Activated CD8-positive, alpha-beta memory T cell treated with anti-CD3 and anti-CD28 coated beads for 36 hours (primary cell): ENCODE measurements at regions not wholly inside any gene's neighbourhood (a gene's known extent, or its start where the extent isn't known, plus 50 kb on each side); places are given as distances from the start of the nearest gene placed in this dataset.
"Not testable (repeated sequence)": the region's sequence is repeated elsewhere in the genome, so short reads cannot be mapped to it uniquely, and the experiment has no call there.

Experiments
- CTCF ChIA-PET: fragments of 350-600 bp; sonication (Branson Sonifier 250); formaldehyde crosslinking; loops from one replicate; lab custom pipeline; 2021; ENCODE audit warnings: antibody characterized with exemption; lab: Charles Lee
- POLR2A ChIA-PET: fragments of 350-600 bp; sonication (Branson Sonifier 250); formaldehyde crosslinking; loops from one replicate; lab custom pipeline; 2021; ENCODE audit warnings: antibody characterized with exemption; lab: Charles Lee

DNA sequence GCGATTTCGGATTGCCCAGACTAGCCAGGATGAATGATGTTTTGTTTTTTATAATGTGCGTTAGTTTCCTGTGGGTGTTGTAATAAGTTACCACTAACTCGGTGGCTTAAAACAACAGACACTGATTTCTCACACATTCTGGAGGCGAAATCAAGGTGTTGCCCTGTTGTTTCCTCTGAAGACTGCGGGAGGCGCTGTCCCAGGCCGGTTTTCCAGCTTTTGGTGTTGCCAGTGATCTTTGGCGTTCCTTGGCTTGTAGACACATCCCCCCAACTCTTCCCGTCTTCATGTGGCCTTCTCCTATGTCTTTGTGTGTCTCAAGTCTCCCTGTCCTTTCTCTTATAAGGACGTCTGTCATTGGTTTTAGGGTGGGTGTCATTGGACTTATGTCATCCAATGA lies 267.7 kb downstream of the AACS start:
- POLR2A ChIA-PET: no interaction called here

DNA sequence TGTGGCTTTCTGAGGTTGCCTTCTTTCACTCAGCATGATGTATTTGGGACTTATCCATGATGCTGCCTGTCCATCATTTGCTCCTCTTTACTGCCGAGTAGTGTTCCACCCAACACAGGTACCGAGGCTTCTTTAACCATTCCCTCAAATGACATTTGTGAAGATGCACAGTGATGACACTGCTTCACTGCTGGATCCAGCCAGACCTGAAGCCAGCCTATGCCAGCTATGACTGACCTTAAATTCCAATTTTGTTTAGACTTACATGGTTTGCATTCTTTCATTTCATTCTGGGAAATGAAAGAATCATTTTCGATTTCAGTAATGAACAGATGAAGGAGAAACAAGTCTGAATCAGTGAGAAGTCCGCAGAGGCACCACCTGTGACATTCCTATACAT lies 271.0 kb downstream of the AACS start:
- ChIA-PET POLR2A (no interaction called here), CTCF (no interaction called here)

More for the DNA sequence above, 267.7 kb downstream of the AACS start:
- CTCF ChIA-PET: no interaction called here

DNA sequence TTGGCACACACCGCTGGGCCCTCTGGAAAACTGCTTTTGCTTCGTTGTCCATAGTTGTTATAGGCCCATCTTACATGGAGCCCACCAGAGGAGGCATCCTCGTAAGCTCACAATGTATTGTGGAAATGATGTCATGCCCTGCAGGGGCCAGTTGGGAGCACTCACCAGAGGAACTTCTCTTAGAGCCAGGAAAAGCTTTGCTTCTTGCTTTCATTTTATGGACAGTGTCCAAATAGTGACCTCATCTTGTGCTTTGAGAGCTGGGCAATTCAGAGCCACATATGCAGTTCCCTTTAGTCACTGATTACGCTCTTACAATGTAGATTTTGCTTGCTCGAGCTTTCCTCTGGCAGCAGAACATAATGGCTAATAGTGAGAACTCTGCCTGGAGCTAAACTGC lies 275.6 kb downstream of the AACS start:
- ChIA-PET POLR2A (no interaction called here), CTCF (no interaction called here)

DNA sequence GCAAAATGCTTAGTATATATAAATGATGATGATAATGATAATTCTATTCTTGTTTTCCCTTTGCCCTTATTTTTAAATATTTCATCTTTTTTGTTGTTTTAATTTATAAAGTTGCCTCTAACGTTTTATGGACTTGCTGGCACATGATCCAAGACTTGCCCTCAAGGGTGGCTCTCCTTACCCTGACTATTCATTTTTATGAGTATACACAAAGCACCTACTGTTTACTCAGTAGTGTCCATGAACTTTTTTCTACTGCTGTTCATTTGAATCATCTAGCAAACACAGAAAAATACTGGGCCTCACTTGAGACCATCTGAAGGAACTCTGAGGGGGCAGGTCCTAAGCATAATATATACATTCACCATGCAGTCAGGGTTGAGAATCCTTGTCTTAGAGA lies 276.2 kb downstream of the AACS start:
- CTCF ChIA-PET: no interaction called here
- POLR2A ChIA-PET: no interaction called here

DNA sequence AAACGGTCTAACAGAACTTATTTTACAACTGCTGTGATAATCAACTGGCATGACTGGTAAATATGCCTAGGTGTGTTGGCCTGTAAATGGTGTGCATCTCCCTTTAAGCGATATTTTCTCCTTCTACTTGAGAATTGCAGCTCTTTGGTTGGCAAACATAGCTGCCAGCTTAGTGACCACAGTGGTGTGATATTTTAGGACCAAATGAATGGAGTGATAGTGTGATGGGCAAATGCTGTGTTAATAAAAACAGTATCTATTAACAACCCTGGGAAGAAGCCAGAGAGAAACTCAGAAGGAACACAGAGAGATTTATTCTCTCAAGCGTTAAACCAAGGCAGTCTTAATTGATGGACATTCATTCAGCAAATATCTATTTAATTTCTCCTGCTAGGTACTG lies 278.4 kb downstream of the AACS start:
- CTCF ChIA-PET: no interaction called here

DNA sequence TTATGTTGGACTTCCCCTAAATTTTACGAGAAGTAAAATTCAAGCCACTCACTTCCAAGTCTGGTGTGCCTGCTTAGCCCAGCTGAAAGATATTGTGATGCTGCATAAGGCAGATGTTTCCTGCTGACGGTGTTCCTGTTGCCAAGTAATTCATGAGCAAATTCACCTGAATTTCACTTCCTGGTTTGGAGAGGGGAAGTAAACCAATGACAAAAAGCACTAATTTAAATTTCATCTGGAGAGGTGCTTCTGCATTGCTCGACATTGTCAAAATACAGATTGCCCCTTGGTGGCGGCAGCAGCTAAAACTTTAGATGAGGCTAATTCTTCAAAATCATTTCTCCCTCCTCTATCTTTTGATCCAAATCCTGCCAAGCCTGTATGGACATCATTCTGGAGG lies 281.1 kb downstream of the AACS start:
- POLR2A ChIA-PET: no interaction called here
- CTCF ChIA-PET: no interaction called here

More for the DNA sequence above, 278.4 kb downstream of the AACS start:
- POLR2A ChIA-PET: no interaction called here

DNA sequence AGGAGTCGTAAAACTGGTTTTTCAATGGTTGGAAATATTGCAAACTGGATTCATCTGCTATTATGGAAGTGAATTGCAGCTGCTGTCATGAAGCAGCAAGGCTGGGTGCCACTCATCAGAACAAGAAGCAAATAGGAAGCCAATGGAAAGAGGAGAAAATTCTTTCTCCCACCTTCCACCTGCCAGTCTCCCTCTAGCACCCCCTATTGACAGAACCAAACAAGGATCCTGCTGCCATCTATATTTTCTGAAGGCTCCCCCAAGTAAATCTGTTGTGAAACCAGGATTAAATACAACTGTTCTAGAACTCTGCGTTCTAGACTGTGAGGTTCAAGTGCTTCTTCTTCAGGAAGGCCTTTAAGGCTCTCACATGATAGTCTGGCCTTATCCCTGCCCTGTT lies 286.6 kb downstream of the AACS start:
- POLR2A ChIA-PET: no interaction called here
- CTCF ChIA-PET: no interaction called here

DNA sequence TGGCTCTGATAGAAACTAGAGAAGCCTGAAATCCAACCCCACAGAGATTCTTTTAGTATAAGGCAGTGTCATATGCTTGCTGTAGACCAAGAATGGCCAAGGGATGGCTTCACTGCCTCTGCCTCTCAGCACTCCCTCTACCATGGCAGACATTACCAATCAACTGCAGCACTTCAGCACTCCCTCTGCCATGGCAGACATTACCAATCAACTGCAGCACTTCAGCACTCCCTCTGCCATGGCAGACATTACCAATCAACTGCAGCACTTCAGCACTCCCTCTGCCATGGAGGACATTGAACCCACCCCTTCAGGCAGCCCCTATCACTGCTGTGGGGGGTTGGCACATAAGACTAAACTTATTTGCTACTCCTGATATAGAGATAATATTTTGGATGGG lies 287.8 kb downstream of the AACS start:
- CTCF ChIA-PET, POLR2A ChIA-PET: not testable (repeated sequence)

DNA sequence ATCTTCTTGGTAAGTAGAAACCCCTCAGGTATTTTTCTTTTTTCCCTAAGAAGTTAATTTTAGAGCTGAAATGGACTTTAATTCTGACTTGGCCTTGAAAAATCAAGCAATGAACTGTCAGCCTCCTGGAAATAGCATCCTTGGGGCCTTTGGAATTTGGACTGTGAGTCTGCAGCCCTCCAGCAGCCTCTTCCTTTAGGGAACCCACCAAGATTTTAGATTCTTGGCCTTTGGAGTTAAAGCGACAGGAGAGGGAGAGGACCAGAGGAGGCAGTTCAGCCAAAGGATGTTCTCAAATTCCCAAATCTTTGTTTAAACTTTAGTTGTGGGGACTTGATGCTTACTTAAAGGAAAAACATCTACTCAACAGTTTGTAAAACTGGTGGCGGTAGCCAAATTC lies 288.6 kb downstream of the AACS start:
- CTCF ChIA-PET: no interaction called here
- POLR2A ChIA-PET: no interaction called here

DNA sequence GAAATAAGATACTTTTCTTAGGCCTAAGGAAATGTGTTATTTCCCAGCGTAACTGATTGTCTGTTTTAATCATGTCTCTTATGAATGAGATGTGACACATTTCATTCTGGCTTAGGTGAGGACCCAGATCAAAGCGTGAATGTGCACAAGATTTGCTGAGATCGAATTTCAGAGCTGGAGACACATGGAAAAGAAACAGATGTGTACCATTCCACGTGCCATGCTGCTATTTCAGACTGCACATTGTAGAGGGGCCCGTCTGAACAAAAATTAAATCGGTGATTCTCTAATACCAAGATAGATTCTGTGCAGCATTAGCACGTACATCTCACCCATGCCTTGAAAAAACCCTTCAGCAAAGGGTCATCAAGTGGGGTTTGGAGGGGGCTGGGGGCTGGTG lies 290.4 kb downstream of the AACS start:
- CTCF ChIA-PET: interaction anchor here (0.6 kb wide), 1 partner anchor 1520 kb away, joined by 3 read pairs; no protein-coding TSS in a partner anchor
- POLR2A ChIA-PET: no interaction called here

DNA sequence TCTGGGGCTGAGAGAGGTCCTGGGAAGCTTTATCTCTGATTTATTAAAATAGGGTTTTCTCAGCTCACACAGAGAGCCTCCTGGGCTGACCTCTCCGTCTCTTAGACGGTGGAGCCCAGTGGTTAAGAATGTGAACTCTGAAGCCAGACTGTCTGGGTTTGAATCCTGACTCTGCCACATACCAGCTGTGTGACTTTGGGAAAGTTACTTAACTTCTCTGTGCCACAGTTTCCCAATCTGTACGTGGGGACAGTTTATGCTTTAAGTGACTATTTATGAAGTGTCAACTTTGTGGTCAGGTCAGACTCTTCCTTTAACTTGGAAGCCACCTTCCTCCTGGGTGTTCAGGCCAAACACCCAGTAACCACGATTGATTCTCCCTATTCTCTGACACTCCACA lies 290.9 kb downstream of the AACS start:
- ChIA-PET POLR2A (no interaction called here), CTCF (no interaction called here)

DNA sequence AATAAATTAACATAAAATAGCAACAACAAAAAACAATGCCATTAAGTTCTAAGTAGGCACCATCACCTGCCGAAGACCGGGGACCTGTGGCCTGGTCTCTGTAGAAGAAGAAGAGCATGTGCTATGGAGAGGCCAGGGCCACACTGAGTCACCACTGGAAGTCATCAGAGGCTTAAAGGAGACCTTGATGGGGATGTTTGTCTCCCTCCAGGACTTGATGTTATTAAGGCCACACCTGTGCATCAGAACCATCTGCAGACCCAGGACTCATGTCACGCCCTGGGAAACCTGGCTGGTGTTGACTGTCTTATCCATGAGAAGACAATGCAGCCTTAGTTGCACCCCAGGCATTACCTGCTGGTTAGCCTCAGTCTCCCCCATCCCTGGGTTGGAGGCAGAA lies 292.3 kb downstream of the AACS start:
- CTCF ChIA-PET: no interaction called here

DNA sequence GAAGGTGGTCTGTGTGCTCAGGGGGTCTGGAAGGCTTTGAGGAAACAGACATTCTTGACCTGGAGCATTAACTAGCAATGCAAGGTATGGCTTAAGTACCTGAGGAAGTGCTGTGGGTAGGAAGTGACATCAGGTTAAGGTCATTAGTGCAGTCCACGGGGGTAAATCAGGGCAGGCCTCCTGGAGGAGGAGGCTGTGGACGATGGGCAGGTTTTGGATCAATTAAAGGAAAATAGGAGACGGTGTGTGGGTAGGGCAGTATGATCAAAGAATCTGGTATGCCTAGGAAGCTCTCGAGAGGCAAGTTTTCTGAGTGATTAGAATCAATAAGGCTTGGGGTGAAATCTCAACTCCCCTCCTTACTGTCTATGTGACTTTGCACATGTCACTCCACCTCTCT lies 295.3 kb downstream of the AACS start:
- CTCF ChIA-PET: no interaction called here
- POLR2A ChIA-PET: no interaction called here

More for the DNA sequence above, 292.3 kb downstream of the AACS start:
- POLR2A ChIA-PET: no interaction called here

DNA sequence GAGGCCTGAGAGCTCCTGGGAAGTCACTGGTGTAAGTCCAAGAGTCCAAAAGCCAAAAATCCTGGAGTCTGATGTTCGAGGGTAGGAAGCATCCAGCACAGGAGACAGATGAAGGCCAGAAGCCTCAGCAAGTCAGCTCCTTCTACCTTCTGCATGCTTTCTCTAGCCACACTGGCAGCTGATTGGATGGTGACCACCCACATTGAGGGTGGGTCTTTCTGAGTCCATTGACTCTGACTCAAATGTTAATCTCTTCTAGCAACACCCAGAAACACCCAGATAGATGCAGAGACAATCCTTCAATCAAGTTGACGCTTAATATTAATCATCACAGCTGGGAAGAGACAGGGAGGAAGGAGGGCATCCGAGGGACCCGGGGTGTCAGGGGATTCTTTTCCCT lies 305.8 kb downstream of the AACS start:
- ChIA-PET CTCF (no interaction called here), POLR2A (no interaction called here)

DNA sequence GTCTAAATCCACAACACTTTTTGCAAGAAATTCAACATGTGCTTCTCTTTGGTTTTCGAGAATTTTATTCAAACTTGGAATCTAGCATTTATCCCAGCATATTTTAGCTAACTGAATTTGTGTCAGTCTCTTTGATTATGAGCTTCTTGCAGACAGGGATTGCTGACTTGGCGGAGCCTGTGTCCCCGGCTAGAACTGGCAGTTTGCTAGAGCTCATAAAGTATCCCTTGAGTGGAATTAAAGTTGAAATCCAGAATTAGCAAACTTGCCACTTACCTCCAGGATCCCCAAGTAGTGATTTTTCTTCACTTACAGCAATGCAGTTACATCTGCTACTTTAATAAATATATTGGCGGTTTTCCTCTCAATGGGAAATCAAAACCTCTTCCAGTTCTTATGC lies 306.9 kb downstream of the AACS start:
- ChIA-PET POLR2A (no interaction called here), CTCF (no interaction called here)

DNA sequence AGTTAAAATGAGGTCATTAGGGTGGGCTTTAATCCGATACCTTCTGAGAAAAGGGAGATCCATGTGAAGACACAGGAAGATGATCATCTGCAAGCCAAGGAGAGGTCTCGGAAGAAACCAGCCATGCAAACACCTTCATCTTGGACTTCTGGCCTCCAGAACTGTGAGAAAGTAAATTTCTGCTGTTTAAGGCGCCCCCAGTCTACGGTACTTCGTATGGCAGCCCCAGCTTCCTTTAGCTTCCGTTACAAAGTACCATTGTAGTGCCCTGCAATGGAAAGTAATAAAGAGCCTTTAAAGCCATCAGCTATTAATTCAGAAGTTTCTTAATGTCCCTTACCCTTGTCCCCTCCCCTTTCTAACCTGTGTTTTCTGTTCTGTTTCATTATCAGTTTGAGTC lies 308.1 kb downstream of the AACS start:
- POLR2A ChIA-PET: no interaction called here
- CTCF ChIA-PET: no interaction called here

DNA sequence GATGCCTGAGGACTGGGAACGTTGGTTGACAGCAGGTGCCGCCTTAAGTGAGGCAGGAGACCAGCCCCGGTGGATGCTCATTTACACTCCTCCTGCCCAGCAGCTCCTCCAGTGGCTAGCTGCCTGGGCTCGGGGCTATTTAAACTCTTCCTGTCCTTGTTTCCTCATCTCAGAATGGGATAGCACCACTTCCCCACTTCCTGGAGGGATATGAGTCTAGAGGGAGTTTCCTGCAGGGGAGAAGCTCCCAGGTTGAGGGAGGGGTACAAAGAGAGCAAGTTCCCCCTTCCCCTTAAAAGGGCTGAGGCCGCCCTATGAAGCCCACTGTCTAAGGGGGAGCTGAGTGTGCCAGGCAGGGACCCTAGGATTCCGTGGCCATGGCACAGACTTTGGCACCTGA lies 311.2 kb downstream of the AACS start:
- POLR2A ChIA-PET: no interaction called here

DNA sequence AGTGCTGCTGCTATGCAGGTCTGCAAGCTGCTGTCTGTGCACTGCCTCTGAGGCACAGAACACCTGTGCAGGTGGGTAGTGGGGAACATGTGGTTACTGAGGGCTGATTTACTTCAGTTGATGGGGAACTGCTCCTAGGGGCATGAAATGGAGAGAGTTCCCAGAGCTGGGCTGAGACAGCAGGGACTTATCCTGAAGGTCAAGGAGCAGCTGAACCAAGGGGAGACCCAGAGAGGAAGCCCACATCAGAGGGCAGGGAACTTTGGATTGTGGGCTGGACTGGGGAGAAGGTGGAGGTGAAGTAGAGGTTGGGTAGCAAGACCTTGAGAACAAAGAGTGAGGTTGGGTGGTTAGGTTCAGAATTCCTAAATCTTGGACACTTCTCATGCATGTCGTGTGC lies 311.9 kb downstream of the AACS start:
- POLR2A ChIA-PET: no interaction called here
- CTCF ChIA-PET: interaction anchor here (1.0 kb wide), 1 partner anchor 194 kb away, joined by 3 read pairs; no protein-coding TSS in a partner anchor

More for the DNA sequence above, 311.2 kb downstream of the AACS start:
- CTCF ChIA-PET: no interaction called here

DNA sequence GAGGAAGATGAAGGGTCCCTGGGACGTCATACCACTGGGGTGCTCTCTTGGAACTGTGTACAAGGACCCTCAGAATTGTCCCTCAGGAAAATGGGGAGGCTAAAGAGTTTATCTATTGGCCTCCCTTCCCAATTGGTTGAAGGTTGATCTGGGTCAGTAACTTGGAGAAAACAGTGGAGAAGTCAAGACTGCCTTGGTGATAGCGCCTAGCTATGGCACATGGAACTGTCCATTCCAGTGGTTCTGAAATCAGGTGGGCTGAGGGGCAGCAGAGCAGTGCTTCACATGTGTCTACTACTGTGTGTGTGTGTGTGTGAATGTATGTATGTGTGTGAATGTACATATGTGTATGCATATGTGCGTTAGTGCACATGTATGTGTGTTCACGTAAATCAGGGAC lies 316.1 kb downstream of the AACS start:
- ChIA-PET POLR2A (no interaction called here), CTCF (no interaction called here)

DNA sequence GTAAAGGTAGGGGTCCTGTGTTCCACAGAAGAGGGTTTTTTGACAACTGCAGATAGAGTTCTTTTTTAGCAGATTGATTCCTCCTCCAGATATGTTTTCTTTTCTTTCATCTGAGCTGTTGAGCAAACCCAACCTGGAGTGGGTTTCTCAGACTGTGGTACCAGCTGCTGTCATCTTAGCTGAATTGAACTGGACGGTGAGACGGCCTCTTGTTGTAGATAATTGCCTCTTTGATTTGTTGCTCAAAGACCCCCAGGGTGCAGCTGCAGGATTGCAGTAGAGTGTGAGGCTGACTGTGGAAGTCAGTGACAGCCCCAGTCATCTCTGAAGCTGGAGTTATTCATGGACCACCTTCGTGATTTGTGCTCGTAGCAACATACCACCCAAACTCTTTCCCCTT lies 317.7 kb downstream of the AACS start:
- POLR2A ChIA-PET: no interaction called here
- CTCF ChIA-PET: no interaction called here

DNA sequence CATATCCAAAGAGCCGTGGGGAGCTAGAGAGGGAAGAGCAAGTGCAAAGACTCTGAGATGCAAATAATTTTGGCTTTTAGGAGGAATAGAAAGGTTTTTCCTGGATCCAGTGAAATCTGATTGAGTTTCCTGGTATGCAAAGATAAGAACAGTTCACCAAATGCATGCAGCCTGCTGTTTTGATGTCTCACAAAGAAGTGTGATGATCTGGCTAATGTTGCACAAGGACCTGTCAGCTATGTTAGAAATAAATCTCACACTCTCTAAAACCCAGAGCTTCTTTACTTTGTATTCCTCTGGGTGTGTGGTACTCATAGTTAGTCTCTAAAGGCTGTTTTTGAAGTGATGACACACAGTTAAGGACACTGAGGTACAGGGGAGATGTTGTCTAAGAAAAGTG lies 321.4 kb downstream of the AACS start:
- CTCF ChIA-PET: no interaction called here
- POLR2A ChIA-PET: no interaction called here

DNA sequence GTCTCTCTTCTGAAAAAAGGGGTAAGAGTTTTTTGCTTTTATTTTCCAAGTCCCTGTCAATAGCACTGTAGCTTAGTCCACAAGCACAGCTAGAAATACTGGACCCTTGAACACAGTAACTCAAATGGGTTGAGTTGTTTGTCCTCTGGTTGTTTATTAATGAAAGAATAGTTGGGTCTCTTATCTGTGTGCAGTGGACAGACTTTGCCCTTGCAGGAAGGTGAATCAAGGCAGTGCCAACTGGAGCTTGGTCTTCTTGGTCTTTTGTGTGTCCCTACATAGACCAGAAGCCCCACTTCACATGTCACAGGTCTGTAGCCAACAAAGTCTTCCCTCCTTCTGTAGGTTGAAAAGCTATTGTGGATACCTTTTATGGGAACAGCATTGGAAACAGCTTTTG lies 322.0 kb downstream of the AACS start:
- ChIA-PET CTCF (no interaction called here), POLR2A (no interaction called here)
